GM12891 (cell line): ENCODE measurements at regions not wholly inside any gene's neighbourhood (a gene's known extent, or its start where the extent isn't known, plus 50 kb on each side); places are given as distances from the start of the nearest gene placed in this dataset.

Experiments
- DNase-seq: peaks from one replicate; pipeline ENCODE4 v3.0.0; 2011; ENCODE audit warnings: low spot score; ENCODE audit not compliant: insufficient read length
- FAIRE-seq: peaks from 2 replicates; lab custom pipeline; 2011; peaks lifted over from hg19 to GRCh38; lab: Jason Lieb, UNC
- PAX5 ChIP-seq: IDR thresholded peaks from 2 replicates; pipeline ENCODE4 v1.6.1; 2011; ENCODE audit warnings: low read length, moderate library complexity, mild to moderate bottlenecking; ENCODE audit not compliant: insufficient read depth, severe bottlenecking
- POLR2A ChIP-seq: IDR thresholded peaks from 2 replicates; pipeline ENCODE4 v1.6.1; 2011; ENCODE audit warnings: low read depth, low read length, control low read depth
- POLR2AphosphoS5 ChIP-seq: IDR thresholded peaks from 2 replicates; pipeline ENCODE4 v1.6.1; 2011; ENCODE audit warnings: low read depth, low read length, control low read depth
- POU2F2 ChIP-seq: IDR thresholded peaks from 2 replicates; pipeline ENCODE4 v1.6.1; 2011; ENCODE audit warnings: low read depth, mild to moderate bottlenecking, control low read depth, low read length, moderate library complexity
- SPI1 ChIP-seq: IDR thresholded peaks from 2 replicates; pipeline ENCODE4 v1.6.1; 2011; ENCODE audit warnings: low read depth, low read length, control low read depth
- TAF1 ChIP-seq: IDR thresholded peaks from 2 replicates; pipeline ENCODE4 v1.6.1; 2011; ENCODE audit warnings: low read depth, low read length, control low read depth

DNA sequence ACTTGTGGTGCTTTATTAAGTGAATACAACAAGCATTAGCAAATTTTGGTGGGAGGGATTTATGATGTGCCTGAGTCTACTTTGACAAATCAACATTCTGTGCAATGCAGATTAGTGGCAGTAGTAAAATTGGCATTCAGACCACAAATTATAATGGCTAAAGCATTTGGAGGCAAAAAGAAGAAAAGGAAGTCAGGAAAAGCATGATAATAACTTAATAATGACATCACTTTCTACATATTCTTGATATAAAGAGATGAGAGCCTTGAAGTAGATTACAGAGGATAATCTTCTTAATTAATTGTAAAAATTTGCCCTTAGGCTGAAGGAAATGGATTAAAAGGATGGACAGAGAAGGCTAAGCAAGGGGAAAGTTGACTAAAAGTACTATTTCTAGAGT is 126.0 kb downstream of the SLC6A15 start:
- DNase-seq (no peak), FAIRE-seq (no peak)
- no peak for TF ChIP-seq POLR2AphosphoS5
- no peak for TF ChIP-seq SPI1
- TF ChIP-seq POLR2A, result no peak
- no peak for TF ChIP-seq POU2F2
- TF ChIP-seq PAX5, result no peak

DNA sequence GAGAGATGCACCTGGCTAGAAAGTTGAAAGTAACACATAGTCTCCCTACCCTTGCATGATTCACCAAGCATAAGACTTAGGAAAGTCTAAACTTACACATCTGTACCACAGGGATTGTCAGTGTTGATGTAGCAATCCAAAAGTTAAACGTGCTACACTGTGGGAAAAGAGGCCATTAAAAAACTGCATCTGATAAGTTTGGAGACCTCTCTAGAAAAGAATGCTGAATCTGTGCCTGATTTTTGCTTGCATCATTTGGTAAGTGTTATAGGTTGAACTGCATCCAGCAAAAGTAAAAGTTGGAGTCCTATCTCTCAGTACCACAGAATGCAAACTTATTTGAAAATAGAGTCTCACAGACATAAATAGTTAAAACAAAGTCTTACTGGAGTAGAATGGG is 126.6 kb downstream of the SLC6A15 start:
- DNase-seq (no peak), FAIRE-seq (no peak)
- no peak for TF ChIP-seq POLR2A
- no peak for TF ChIP-seq PAX5
- TF ChIP-seq POLR2AphosphoS5, result no peak
- no peak for TF ChIP-seq POU2F2
- no peak for TF ChIP-seq SPI1
- TF ChIP-seq TAF1, result no peak

DNA sequence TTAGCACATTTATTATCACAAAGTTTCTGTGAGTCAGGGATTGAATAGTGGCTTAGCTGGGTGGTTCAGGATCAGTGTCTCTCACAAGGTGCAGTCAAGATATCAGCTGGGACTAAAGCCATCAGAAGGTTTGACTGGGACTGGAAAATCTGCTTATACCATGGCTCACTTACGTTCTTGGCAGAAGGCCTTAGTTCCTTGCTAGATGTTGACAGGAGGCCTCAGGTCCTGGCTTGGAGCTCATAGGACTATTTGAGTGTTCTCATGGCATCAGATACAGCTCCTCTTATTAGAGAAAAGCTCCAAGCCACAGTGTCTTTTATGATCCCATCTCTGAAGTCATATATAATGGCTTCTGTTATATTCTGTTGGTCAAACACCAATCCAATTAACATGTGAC is 127.3 kb downstream of the SLC6A15 start:
- DNase-seq (no peak), FAIRE-seq (no peak)
- TF ChIP-seq POU2F2 (no peak), POLR2AphosphoS5 (no peak), TAF1 (no peak), POLR2A (no peak), PAX5 (no peak), SPI1 (no peak)

DNA sequence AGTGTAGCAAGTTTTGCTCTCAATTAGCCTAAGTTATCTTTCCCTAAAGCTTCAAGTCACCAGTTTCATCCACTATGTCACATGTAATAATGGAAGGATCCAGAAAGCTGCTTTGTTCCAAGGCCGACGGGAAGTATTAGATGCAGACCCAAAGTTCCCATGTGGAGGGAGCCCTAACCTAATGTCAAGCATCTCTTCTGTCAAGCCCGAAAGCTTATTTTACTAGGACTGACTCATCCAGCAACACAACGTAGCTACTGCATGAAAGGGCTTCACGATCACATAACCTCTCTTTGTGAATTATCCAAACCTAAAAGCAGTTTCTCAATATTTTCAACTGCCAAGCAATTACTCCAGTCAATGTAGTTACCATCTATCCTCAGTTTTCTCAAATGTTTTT is 133.4 kb downstream of the SLC6A15 start:
- no peak for DNase-seq
- TF ChIP-seq POLR2A, result no peak
- no peak for TF ChIP-seq POLR2AphosphoS5
- no peak for TF ChIP-seq PAX5
- TF ChIP-seq SPI1, result no peak
- no peak for TF ChIP-seq TAF1
- TF ChIP-seq POU2F2, result no peak
- no peak for FAIRE-seq

DNA sequence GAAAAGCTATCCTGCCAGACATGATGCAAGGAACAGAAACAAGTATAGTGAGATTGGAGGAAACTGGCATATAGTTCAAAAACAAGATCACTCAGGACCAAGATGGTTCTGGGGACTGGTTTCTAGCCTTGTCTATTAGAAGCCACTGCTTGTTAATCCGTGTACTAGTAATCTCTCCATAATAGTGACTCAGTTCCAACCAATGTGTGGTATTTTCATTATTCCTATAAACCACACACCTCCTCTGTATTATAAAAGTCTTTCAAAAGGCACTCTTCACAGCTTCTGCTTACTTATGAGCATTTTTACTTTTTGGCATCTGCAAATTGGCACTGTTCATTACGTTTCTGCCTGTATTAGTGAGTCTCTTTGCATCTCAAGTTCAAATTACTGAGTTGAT is 140.3 kb downstream of the SLC6A15 start:
- TF ChIP-seq SPI1, result no peak
- TF ChIP-seq TAF1, result no peak
- TF ChIP-seq POU2F2, result no peak
- no peak for TF ChIP-seq POLR2A
- TF ChIP-seq PAX5, result no peak
- no peak for TF ChIP-seq POLR2AphosphoS5
- FAIRE-seq (no peak), DNase-seq (no peak)

- TF ChIP-seq TAF1 (no peak), POU2F2 (no peak), SPI1 (no peak), POLR2AphosphoS5 (no peak), PAX5 (no peak), POLR2A (no peak)
- FAIRE-seq, result no peak
Measured at GRCh38 chr12:84767079-84767478, 145.5 kb downstream of the SLC6A15 start.

GRCh38 chr12:84766375-84766774 is 146.2 kb downstream of the SLC6A15 start:
- DNase-seq (no peak), FAIRE-seq (no peak)
- no peak for TF ChIP-seq POLR2A
- no peak for TF ChIP-seq SPI1
- no peak for TF ChIP-seq PAX5
- TF ChIP-seq POLR2AphosphoS5, result no peak
- TF ChIP-seq POU2F2, result no peak
- no peak for TF ChIP-seq TAF1

More at GRCh38 chr12:84767079-84767478, 145.5 kb downstream of the SLC6A15 start:
- no peak for DNase-seq

GRCh38 chr12:84764001-84764400 is 148.6 kb downstream of the SLC6A15 start:
- TF ChIP-seq POU2F2, result no peak
- TF ChIP-seq POLR2AphosphoS5, result no peak
- TF ChIP-seq SPI1, result no peak
- no peak for FAIRE-seq
- DNase-seq, result no peak

DNA sequence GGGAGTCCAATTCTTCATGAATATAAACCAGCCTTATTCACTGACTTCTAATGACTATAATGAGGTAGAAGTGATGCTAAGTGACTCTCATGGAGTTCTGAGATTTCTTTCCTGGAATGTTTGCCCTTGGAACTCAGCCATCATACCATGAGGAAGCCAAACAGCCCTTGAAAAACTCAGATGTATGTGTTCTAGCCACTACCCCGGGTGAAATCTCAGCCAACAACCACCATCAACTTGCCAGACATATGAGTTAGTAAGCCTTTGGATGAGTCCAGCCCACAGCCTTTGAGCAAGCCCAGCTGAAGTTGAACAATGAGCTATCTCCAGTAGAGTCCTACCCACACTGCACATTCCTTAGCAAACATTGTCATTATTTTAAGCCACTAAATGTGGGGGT is 149.5 kb downstream of the SLC6A15 start:
- FAIRE-seq (no peak), DNase-seq (no peak)

GRCh38 chr12:84760091-84760865 is 152.3 kb downstream of the SLC6A15 start:
- TF ChIP-seq TAF1 (no peak), POLR2A (no peak), POU2F2 (no peak), POLR2AphosphoS5 (no peak), PAX5 (no peak), SPI1 (no peak)
- DNase-seq, result no peak
- FAIRE-seq, result no peak

More for the DNA sequence above, 149.5 kb downstream of the SLC6A15 start:
- no peak for TF ChIP-seq PAX5
- no peak for TF ChIP-seq POLR2A
- no peak for TF ChIP-seq POU2F2
- no peak for TF ChIP-seq SPI1

- no peak for FAIRE-seq
- DNase-seq, result no peak
- no peak for TF ChIP-seq SPI1
Measured at GRCh38 chr12:84757978-84758377, 154.6 kb downstream of the SLC6A15 start.
